ENCODE measurements at regions not wholly inside any gene's neighbourhood (a gene's known extent, or its start where the extent isn't known, plus 50 kb on each side); places are given as distances from the start of the nearest gene placed in this dataset.

- Histone ChIP-seq H3K36me3 (ENCODE audit: insufficient read depth) (no peaks in the 10 kb centered on the region), H3K4me2 (no peak overlapping the region), H3K4me1 (ENCODE audit: insufficient read depth) (no peaks in the 10 kb centered on the region; the same call in 1 of the 2 replicates), H3K4me3 (no peak overlapping the region), H3K79me2 (replicated peaks; ENCODE audit: insufficient read depth) (no peaks in the 10 kb centered on the region), H2AFZ (no peak overlapping the region), H3K9me2 (ENCODE audit: insufficient read depth) (no peaks in the 10 kb centered on the region), H4K20me1 (replicated peaks; ENCODE audit: insufficient read depth) (no peaks in the 10 kb centered on the region), H3F3A (replicated peaks; ENCODE audit: low read depth) (no peaks in the 10 kb centered on the region), H3K27me3 (ENCODE audit: insufficient read depth) (no peaks in the 10 kb centered on the region), H3K27ac (ENCODE audit: low read depth) (no peak overlapping the region)
- DNase-seq (ENCODE audit: low spot score) (no peak), ATAC-seq (no peak)
- H3K27ac Mint-ChIP-seq = no peak overlapping the region
- H3K9me3 Mint-ChIP-seq = no peaks in the 10 kb centered on the region
- TF ChIP-seq REST (IDR thresholded peaks at IDR 0.05; ENCODE audit: unreplicated experiment) (no peak), ZNF114 (CRISPR knock-in tag; IDR thresholded peaks at IDR 0.05) (no peak), CREB1 (CRISPR knock-in tag; IDR thresholded peaks at IDR 0.05; ENCODE audit: low read depth) (no peak), POLR2AphosphoS5 (IDR thresholded peaks at IDR 0.05; ENCODE audit: low read depth) (no peak), EZH2 (IDR thresholded peaks at IDR 0.05; ENCODE audit: low read depth, unreplicated experiment) (no peak), EZH2phosphoT487 (IDR thresholded peaks at IDR 0.05; ENCODE audit: unreplicated experiment) (no peak), NANOG (IDR thresholded peaks at IDR 0.05; ENCODE audit: borderline replicate concordance) (no peak), STAT1 (IDR thresholded peaks at IDR 0.05; ENCODE audit: unreplicated experiment) (no peak), ZNF331 (CRISPR knock-in tag; IDR thresholded peaks at IDR 0.05; ENCODE audit: low read depth) (no peak), ZNF462 (CRISPR knock-in tag; IDR thresholded peaks at IDR 0.05) (no peak), JUNB (IDR thresholded peaks at IDR 0.05; ENCODE audit: unreplicated experiment) (no peak), CTCF (conservative IDR thresholded peaks at IDR 0.05; ENCODE audit: low read depth in 2 of 2) (no peak), ETS1 (IDR thresholded peaks at IDR 0.05) (no peak)
- H3K4me3 Mint-ChIP-seq = no peak overlapping the region
- no peaks in the 10 kb centered on the region for H3K36me3 Mint-ChIP-seq (ENCODE audit: low read depth)
- H3K27me3 Mint-ChIP-seq (ENCODE audit: insufficient read depth, low read depth, poor library complexity) = peaks cover 2% of the 10 kb centered on the region
- H3K4me1 Mint-ChIP-seq = no peaks in the 10 kb centered on the region
These were observed 252.0 kb downstream of the TBX18 start for GRCh38 chr6:84512391-84512790.
